SK-N-SH (cell line): ENCODE measurements at regions not wholly inside any gene's neighbourhood (a gene's known extent, or its start where the extent isn't known, plus 50 kb on each side); places are given as distances from the start of the nearest gene placed in this dataset.

Experiments
- CTCF ChIA-PET: fragments of 300-600, 350-600 bp; formaldehyde crosslinking; extraction: SDS; loops from one replicate; lab custom pipeline; 2021; lab: Yijun Ruan, JAX
- POLR2A ChIA-PET: fragments of 350-600 bp; sonication (Branson Sonifier 250); formaldehyde crosslinking; extraction: SDS; loops from one replicate; lab custom pipeline; 2020; ENCODE audit warnings: antibody characterized with exemption, inconsistent platforms; lab: Yijun Ruan, JAX
- DNase-seq: peaks from one replicate; pipeline ENCODE4 v3.0.0; 2012
- H2AFZ ChIP-seq: fragments of 200-600 bp; sonication (generic); 2 replicates; pipeline ENCODE4 v1.8.1; 2016; ENCODE audit warnings: antibody characterized with exemption, mild to moderate bottlenecking, low read depth
- H3F3A ChIP-seq: fragments of 200-600 bp; sonication (generic); replicated peaks from 2 replicates; pipeline ENCODE3; 2016; ENCODE audit warnings: antibody characterized with exemption, mild to moderate bottlenecking; ENCODE audit not compliant: insufficient read depth
- H3K27ac ChIP-seq, 2 experiments: fragments of 200-500 bp in 1 of 2; fragments of 200-600 bp in 1 of 2; sonication (Bioruptor generic) in 1 of 2; sonication (generic), shearing (Covaris generic) in 1 of 2; 2 replicates each; pipeline versions ENCODE4 v1.5.1 to v1.6.1; 2014 to 2016; ENCODE audit warnings: low read depth in 2 of 2, inconsistent platforms in 1 of 2, low read length in 1 of 2, mild to moderate bottlenecking in 1 of 2, mixed read lengths in 1 of 2
- H3K27me3 ChIP-seq: fragments of 200-600 bp; sonication (generic), shearing (Covaris generic); 2 replicates; pipeline ENCODE4 v1.6.1; 2016; ENCODE audit warnings: mixed run types; ENCODE audit not compliant: insufficient read depth
- H3K36me3 ChIP-seq, 2 experiments: fragments of 200-500 bp in 1 of 2; fragments of 200-600 bp in 1 of 2; sonication (Bioruptor generic) in 1 of 2; sonication (generic) in 1 of 2; replicated peaks in 1 of 2; 2 replicates each; pipeline versions ENCODE3 to v1.5.1; 2014 to 2016; ENCODE audit warnings: low read length in 1 of 2, mild to moderate bottlenecking in 1 of 2; ENCODE audit not compliant: insufficient read depth in 2 of 2, control insufficient read depth in 1 of 2
- H3K4me1 ChIP-seq, 2 experiments: fragments of 200-500 bp in 1 of 2; fragments of 200-600 bp in 1 of 2; sonication (Bioruptor generic) in 1 of 2; sonication (generic), shearing (Covaris generic) in 1 of 2; 2 replicates each; pipeline versions ENCODE4 v1.5.1 to v1.6.1; 2014 to 2016; ENCODE audit warnings: low read depth in 1 of 2, low read length in 1 of 2, mixed run types in 1 of 2; ENCODE audit not compliant: insufficient read depth in 2 of 2, control insufficient read depth in 1 of 2
- H3K4me2 ChIP-seq: fragments of 200-600 bp; sonication (generic), shearing (Covaris generic); 2 replicates; pipeline ENCODE4 v1.6.1; 2017; ENCODE audit warnings: mixed run types
- H3K4me3 ChIP-seq, 2 experiments: fragments of 200-500 bp in 1 of 2; fragments of 200-600 bp in 1 of 2; sonication (Bioruptor generic) in 1 of 2; sonication (generic), shearing (Covaris generic) in 1 of 2; 2 replicates each; pipeline versions ENCODE4 v1.5.1 to v1.8.1; 2014 to 2016; ENCODE audit warnings: low read depth in 2 of 2, inconsistent platforms in 1 of 2, low read length in 1 of 2, mild to moderate bottlenecking in 1 of 2, mixed read lengths in 1 of 2, moderate library complexity in 1 of 2
- H3K79me2 ChIP-seq: fragments of 200-600 bp; sonication (generic); 2 replicates; pipeline ENCODE4 v1.8.1; 2017; ENCODE audit warnings: mild to moderate bottlenecking; ENCODE audit not compliant: insufficient read depth
- H3K9ac ChIP-seq: fragments of 200-600 bp; sonication (generic); 2 replicates; pipeline ENCODE4 v1.6.1; 2017; ENCODE audit warnings: mixed run types
- H3K9me2 ChIP-seq: fragments of 200-600 bp; sonication (generic); 2 replicates; pipeline ENCODE4 v1.6.1; 2017; ENCODE audit warnings: mixed run types
- H3K9me3 ChIP-seq: fragments of 200-600 bp; sonication (generic); 2 replicates; pipeline ENCODE4 v1.6.1; 2017; ENCODE audit warnings: mixed run types, mild to moderate bottlenecking, moderate library complexity
- H4K20me1 ChIP-seq: fragments of 200-600 bp; sonication (generic); 2 replicates; pipeline ENCODE4 v1.6.1; 2017; ENCODE audit warnings: mild to moderate bottlenecking, mixed run types; ENCODE audit not compliant: insufficient read depth
- ELF1 ChIP-seq: IDR thresholded peaks from 2 replicates; pipeline ENCODE4 v1.4.0; 2012
- EP300 ChIP-seq, 2 experiments: IDR thresholded peaks; 2 replicates each; pipeline versions ENCODE4 v1.4.0 to v1.6.1; 2012; ENCODE audit warnings: borderline replicate concordance in 1 of 2, low read depth in 1 of 2, low read length in 1 of 2
- FOSL2 ChIP-seq: IDR thresholded peaks from 2 replicates; pipeline ENCODE4 v1.4.0; 2012; ENCODE audit warnings: low read depth, mild to moderate bottlenecking, moderate library complexity, borderline replicate concordance
- FOXJ3 ChIP-seq: sonication (generic); formaldehyde crosslinking; IDR thresholded peaks from 2 replicates; pipeline ENCODE4 v1.5.1; 2020; ENCODE audit warnings: mild to moderate bottlenecking, missing genetic modification reagents
- GABPA ChIP-seq: IDR thresholded peaks from 2 replicates; pipeline ENCODE4 v1.4.0; 2012; ENCODE audit warnings: low read depth, mild to moderate bottlenecking
- MEF2A ChIP-seq: IDR thresholded peaks from 2 replicates; pipeline ENCODE4 v1.4.0; 2012; ENCODE audit warnings: low read depth, borderline replicate concordance
- NRF1 ChIP-seq: IDR thresholded peaks from 2 replicates; pipeline ENCODE4 v1.6.1; 2012; ENCODE audit warnings: low read depth, mild to moderate bottlenecking, low read length
- PBX3 ChIP-seq: IDR thresholded peaks from 2 replicates; pipeline ENCODE4; 2012
- POLR2AphosphoS5 ChIP-seq: IDR thresholded peaks from 2 replicates; pipeline ENCODE4 v1.6.1; 2012; ENCODE audit warnings: low read depth, low read length
- RXRA ChIP-seq: IDR thresholded peaks from 2 replicates; pipeline ENCODE4 v1.4.0; 2012; ENCODE audit warnings: low read depth, mild to moderate bottlenecking, borderline replicate concordance
- SIN3A ChIP-seq: IDR thresholded peaks from 2 replicates; pipeline ENCODE4 v1.6.1; 2012; ENCODE audit warnings: low read depth, mild to moderate bottlenecking, low read length, moderate library complexity, borderline replicate concordance
- SMC3 ChIP-seq: IDR thresholded peaks from 2 replicates; pipeline ENCODE4 v1.6.1; 2012; ENCODE audit warnings: low read depth, low read length, improper control_type of control experiment
- TEAD4 ChIP-seq: IDR thresholded peaks from 2 replicates; pipeline ENCODE4 v1.4.0; 2012; ENCODE audit warnings: mild to moderate bottlenecking, borderline replicate concordance; ENCODE audit not compliant: insufficient read depth
- USF2 ChIP-seq: fragments of 150-350 bp; IDR thresholded peaks from 2 replicates; pipeline ENCODE4 v1.6.1; 2017; ENCODE audit warnings: antibody characterized with exemption, low read length, low read depth, borderline replicate concordance
- WGBS: methylation state at CpG from one replicate; pipeline ENCODE4 v1.1.6; 2017; ENCODE audit warnings: low lambda C conversion rate; 5-methylcytosine and 5-hydroxymethylcytosine counted together
- TF ChIP-seq, protein P1 (sequence below): IDR thresholded peaks from 2 replicates; pipeline ENCODE4 v1.4.0; 2012; ENCODE audit warnings: low read depth, borderline replicate concordance
- TF ChIP-seq, protein P2 (sequence below): IDR thresholded peaks from 2 replicates; pipeline ENCODE4 v1.6.1; 2012; ENCODE audit warnings: mild to moderate bottlenecking, low read depth, low read length, moderate library complexity

GRCh38 chr9:82820186-82820585, 242.8 kb downstream of the RASEF start:
- H4K20me1 ChIP-seq, result no peaks in the 10 kb centered on the region
- CTCF ChIA-PET, result interaction anchor here (1.4 to 1.5 kb wide), 2 partner anchors 15 to 34 kb away, joined by 3 to 4 read pairs; no protein-coding TSS in a partner anchor
- no peak overlapping the region for H3K27ac ChIP-seq
- H3K4me1 ChIP-seq, result no peaks in the 10 kb centered on the region
- no peaks in the 10 kb centered on the region for H3K79me2 ChIP-seq
- H3K9me2 ChIP-seq, result no peaks in the 10 kb centered on the region
- H3K9ac ChIP-seq, result no peak overlapping the region
- H3K4me3 ChIP-seq, result no peak overlapping the region
- WGBS, result 8% methylated on average over 1 of the region's 1 CpG
- no peaks in the 10 kb centered on the region for H3F3A ChIP-seq
- no peaks in the 10 kb centered on the region for H3K36me3 ChIP-seq
- no peak overlapping the region for H3K4me2 ChIP-seq
- H3K9me3 ChIP-seq, result no peaks in the 10 kb centered on the region
- H2AFZ ChIP-seq, result no peak overlapping the region
- H3K27me3 ChIP-seq, result no peaks in the 10 kb centered on the region
- POLR2A ChIA-PET, result no interaction called here
- no peak for DNase-seq
- TF ChIP-seq FOSL2, result no peak
- TF ChIP-seq RXRA, result no peak
- no peak for TF ChIP-seq EP300 (IDR thresholded peaks at IDR 0.05; ENCODE audit: borderline replicate concordance in 1 of 2, low read depth in 1 of 2, low read length in 1 of 2)
- no peak for TF ChIP-seq USF2
- no peak for TF ChIP-seq NRF1
- TF ChIP-seq ELF1, result no peak
- TF ChIP-seq FOXJ3 (CRISPR knock-in tag), result no peak
- TF ChIP-seq SMC3, result no peak
- TF ChIP-seq, protein P1, sequence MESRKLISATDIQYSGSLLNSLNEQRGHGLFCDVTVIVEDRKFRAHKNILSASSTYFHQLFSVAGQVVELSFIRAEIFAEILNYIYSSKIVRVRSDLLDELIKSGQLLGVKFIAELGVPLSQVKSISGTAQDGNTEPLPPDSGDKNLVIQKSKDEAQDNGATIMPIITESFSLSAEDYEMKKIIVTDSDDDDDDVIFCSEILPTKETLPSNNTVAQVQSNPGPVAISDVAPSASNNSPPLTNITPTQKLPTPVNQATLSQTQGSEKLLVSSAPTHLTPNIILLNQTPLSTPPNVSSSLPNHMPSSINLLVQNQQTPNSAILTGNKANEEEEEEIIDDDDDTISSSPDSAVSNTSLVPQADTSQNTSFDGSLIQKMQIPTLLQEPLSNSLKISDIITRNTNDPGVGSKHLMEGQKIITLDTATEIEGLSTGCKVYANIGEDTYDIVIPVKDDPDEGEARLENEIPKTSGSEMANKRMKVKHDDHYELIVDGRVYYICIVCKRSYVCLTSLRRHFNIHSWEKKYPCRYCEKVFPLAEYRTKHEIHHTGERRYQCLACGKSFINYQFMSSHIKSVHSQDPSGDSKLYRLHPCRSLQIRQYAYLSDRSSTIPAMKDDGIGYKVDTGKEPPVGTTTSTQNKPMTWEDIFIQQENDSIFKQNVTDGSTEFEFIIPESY, result no peak
- no peak for TF ChIP-seq TEAD4
- TF ChIP-seq PBX3, result no peak
- TF ChIP-seq, all 33 proteins: peak for 0

GRCh38 chr9:82829818-82830217, 233.1 kb downstream of the RASEF start:
- H3K4me3 ChIP-seq, result no peak overlapping the region
- H3K79me2 ChIP-seq, result no peaks in the 10 kb centered on the region
- no peaks in the 10 kb centered on the region for H3K4me1 ChIP-seq
- no peak overlapping the region for H3K27ac ChIP-seq
- H3K9ac ChIP-seq, result no peak overlapping the region
- H4K20me1 ChIP-seq, result no peaks in the 10 kb centered on the region
- H2AFZ ChIP-seq, result no peak overlapping the region
- 22% methylated on average over 4 of the region's 4 CpGs for WGBS
- TF ChIP-seq FOSL2, result no peak
- TF ChIP-seq RXRA, result no peak
- no peak for TF ChIP-seq GABPA
- TF ChIP-seq, protein P2, sequence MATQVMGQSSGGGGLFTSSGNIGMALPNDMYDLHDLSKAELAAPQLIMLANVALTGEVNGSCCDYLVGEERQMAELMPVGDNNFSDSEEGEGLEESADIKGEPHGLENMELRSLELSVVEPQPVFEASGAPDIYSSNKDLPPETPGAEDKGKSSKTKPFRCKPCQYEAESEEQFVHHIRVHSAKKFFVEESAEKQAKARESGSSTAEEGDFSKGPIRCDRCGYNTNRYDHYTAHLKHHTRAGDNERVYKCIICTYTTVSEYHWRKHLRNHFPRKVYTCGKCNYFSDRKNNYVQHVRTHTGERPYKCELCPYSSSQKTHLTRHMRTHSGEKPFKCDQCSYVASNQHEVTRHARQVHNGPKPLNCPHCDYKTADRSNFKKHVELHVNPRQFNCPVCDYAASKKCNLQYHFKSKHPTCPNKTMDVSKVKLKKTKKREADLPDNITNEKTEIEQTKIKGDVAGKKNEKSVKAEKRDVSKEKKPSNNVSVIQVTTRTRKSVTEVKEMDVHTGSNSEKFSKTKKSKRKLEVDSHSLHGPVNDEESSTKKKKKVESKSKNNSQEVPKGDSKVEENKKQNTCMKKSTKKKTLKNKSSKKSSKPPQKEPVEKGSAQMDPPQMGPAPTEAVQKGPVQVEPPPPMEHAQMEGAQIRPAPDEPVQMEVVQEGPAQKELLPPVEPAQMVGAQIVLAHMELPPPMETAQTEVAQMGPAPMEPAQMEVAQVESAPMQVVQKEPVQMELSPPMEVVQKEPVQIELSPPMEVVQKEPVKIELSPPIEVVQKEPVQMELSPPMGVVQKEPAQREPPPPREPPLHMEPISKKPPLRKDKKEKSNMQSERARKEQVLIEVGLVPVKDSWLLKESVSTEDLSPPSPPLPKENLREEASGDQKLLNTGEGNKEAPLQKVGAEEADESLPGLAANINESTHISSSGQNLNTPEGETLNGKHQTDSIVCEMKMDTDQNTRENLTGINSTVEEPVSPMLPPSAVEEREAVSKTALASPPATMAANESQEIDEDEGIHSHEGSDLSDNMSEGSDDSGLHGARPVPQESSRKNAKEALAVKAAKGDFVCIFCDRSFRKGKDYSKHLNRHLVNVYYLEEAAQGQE, result no peak
- TF ChIP-seq USF2, result no peak
- no peak for TF ChIP-seq SMC3
- no peak for TF ChIP-seq POLR2AphosphoS5
- no peak for TF ChIP-seq FOXJ3 (CRISPR knock-in tag)
- TF ChIP-seq SIN3A, result no peak
- no peak for TF ChIP-seq MEF2A
- TF ChIP-seq ELF1, result no peak
- TF ChIP-seq, all 33 proteins: peak for 0
- Histone ChIP-seq H3F3A (no peaks in the 10 kb centered on the region), H3K4me2 (no peak overlapping the region), H3K9me3 (no peaks in the 10 kb centered on the region), H3K36me3 (no peaks in the 10 kb centered on the region), H3K27me3 (no peaks in the 10 kb centered on the region), H3K9me2 (no peaks in the 10 kb centered on the region)
- ChIA-PET POLR2A (no interaction called here), CTCF (no interaction called here)
- DNase-seq, result no peak
